Mucosa of stomach (tissue), 1 donor: ENCODE measurements at regions not wholly inside any gene's neighbourhood (a gene's known extent, or its start where the extent isn't known, plus 50 kb on each side); places are given as distances from the start of the nearest gene placed in this dataset.

Source experiments
- H3K27me3 ChIP-seq: one replicate; pipeline ENCODE4 v1.7.0; 2013; ENCODE audit warnings: mild to moderate bottlenecking, low read length; ENCODE audit not compliant: control insufficient read depth, insufficient read depth
- H3K36me3 ChIP-seq: one replicate; pipeline ENCODE4 v1.7.0; 2013; ENCODE audit warnings: low read length; ENCODE audit not compliant: control insufficient read depth, insufficient read depth
- H3K4me1 ChIP-seq: one replicate; pipeline ENCODE4 v1.7.0; 2013; ENCODE audit warnings: mild to moderate bottlenecking, low read length; ENCODE audit not compliant: control insufficient read depth, insufficient read depth
- H3K4me3 ChIP-seq: one replicate; pipeline ENCODE4 v1.7.0; 2013; ENCODE audit warnings: low read length
- H3K9ac ChIP-seq: one replicate; pipeline ENCODE4 v1.7.0; 2013; ENCODE audit warnings: mild to moderate bottlenecking, low read length, moderate library complexity
- H3K9me3 ChIP-seq: one replicate; pipeline ENCODE4 v1.7.0; 2013; ENCODE audit warnings: mild to moderate bottlenecking, low read length, moderate library complexity; ENCODE audit not compliant: control insufficient read depth
- donor health status: Pancreatic carcinoma.

DNA sequence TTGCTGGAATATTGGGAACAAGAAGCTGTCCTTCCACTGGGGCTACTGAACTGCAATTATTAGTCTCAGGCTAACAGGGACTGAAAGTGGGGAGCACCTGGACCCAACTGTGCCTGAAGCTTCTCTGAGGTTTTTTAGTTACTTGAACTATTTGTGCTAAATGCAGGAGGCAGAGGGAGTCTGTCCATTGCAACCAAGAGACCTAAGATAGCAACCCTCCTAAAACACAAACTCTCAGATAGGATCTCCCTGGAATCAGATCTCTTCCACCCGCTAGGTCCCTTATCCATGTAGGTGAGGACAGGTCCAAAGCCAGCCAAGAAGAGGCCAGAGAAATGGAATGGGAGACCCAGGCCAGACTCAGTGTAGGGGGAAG, 58.1 kb downstream of the NCOR2 start:
- no peak overlapping the region for H3K9ac ChIP-seq
- no peak overlapping the region for H3K4me3 ChIP-seq
- no peaks in the 10 kb centered on the region for H3K27me3 ChIP-seq
- peaks cover 81% of the 10 kb centered on the region for H3K4me1 ChIP-seq
- H3K9me3 ChIP-seq = no peaks in the 10 kb centered on the region
- H3K36me3 ChIP-seq = no peaks in the 10 kb centered on the region

DNA sequence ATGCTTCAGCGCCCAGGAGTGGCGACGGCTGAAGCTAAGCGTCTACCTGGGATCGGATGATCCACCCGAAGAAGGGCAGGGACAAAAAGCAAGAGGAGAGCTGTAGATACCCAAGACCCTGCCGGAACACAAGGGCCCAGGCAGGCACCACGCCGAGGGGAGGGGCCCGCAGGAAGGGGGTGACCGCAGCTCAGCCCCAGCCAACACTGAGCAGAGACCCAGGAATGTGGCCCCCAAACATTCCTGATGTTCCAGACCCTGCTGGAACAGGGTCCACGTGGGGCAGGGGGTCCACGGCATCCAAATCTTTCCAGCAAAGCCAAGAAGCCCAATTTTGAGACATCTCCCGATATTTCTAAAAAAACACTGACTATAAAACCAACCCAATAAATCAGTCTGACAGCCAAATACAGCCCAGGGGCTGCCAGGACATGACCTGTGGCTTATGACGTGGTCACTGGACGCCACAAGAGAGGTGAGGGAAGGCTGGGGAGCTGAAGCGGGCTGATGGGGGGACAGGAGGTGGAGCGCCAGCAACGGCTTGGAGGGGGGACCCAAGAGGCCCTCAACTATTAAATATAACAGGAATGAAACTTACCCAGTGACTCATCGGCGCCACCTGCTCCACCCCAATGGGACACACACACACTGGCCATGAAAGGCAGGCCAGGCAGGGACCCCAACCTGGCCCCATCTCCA, 58.9 kb downstream of the NCOR2 start:
- Histone ChIP-seq H3K9ac (no peak overlapping the region), H3K4me1 (peaks cover 78% of the 10 kb centered on the region)

DNA sequence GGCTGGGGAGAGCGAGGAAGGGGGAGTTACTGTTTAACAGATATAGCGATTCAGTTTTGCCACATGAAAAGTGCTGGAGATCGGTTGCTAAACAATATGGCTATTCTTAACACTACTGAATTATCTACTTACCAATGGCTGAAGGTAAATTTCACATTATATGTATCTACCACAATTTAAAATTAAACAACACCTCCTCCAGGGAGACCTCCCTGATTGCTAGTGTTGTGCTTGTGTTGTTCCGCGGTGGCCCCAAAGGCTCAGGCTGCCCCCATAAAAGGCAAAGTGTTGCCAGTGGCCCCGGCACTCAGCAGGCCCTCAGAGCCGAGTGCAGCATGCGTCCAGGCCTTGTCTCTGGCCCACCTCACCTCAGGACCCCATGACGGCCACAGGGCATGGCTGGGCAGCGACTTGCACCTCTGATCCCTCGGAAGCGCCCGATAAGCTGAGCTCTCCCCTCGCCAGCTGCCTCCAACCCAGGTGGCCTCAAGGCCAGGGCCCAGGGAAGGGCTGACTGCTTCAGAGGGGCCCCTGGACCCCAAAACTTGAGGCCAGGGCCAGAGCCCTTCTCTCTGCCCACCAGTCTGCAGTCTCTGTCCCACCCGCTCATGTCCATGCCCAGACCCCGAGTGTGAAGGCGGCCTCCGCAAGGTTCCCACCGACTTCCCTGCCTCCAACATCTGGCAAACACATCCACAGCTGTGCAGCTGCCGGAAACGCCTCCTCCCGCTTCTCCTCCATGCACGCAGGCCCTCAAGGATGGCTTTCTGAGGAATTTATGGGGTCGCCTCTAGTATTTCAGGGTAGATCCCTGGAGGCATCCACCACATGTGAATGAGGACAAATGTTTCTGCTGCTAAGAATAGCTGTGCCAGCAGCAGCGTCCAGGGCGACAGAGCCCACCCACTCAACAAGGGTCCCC, 60.0 kb downstream of the NCOR2 start:
- no peak overlapping the region for H3K4me3 ChIP-seq
- H3K9ac ChIP-seq = peak overlapping the region; percentile 51
- H3K9me3 ChIP-seq = no peaks in the 10 kb centered on the region
- no peaks in the 10 kb centered on the region for H3K27me3 ChIP-seq
- H3K36me3 ChIP-seq = no peaks in the 10 kb centered on the region
- peaks cover 68% of the 10 kb centered on the region for H3K4me1 ChIP-seq

More for the DNA sequence above, 58.9 kb downstream of the NCOR2 start:
- H3K9me3 ChIP-seq = no peaks in the 10 kb centered on the region
- no peaks in the 10 kb centered on the region for H3K36me3 ChIP-seq
- H3K4me3 ChIP-seq = no peak overlapping the region
- no peaks in the 10 kb centered on the region for H3K27me3 ChIP-seq

DNA sequence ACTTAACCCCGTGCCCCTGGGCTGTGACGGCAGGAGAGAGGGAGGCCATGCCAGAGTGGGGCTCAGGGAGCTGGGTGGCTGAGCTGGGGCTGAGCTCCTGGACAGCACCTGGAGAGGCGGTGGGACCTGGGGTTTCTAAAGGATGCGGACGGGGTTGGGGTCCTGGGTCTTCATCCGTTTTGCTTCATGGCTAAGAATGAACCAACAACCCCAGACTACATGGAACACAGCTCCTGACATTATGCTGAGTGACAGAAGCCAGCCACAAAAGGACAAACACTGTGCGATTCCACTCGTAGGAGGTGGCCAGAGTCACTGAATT, 60.6 kb downstream of the NCOR2 start:
- no peak overlapping the region for H3K4me3 ChIP-seq
- H3K36me3 ChIP-seq = no peaks in the 10 kb centered on the region
- no peaks in the 10 kb centered on the region for H3K9me3 ChIP-seq
- H3K9ac ChIP-seq = peak overlapping the region; percentile 51
- H3K27me3 ChIP-seq = no peaks in the 10 kb centered on the region
- peaks cover 62% of the 10 kb centered on the region for H3K4me1 ChIP-seq

DNA sequence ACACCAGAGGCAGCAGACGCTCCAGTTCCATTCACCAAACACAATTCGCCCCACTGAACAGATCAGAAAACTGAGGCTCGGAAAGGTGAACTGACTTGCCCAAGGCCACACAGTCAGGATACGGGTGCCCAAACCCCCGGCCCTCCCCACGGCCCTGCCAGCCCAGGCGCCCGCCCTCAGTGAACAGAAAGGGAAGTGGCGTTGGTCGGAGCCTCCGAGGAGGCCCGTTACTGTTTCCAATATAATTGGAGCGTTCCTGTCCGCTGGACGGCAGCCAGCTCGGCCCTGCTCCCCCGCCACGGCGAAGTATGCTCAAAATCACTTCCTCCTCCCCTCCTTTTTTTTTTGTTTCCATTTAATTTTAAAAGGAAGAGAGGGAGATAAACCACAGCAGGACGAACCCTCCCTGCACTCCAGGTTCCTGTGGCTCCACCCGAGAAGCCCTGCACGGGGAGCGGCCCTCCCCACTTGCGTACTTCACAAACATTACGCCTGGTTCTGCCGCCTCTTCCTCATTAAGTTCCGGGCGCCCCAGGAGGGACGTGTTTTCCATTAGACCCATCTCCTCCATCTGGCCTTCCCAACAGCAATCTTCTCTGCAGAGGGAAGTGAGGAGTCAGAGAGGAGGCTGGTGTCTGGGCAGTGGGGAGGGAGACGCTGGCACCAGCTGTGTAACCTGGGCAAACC, 61.1 kb downstream of the NCOR2 start:
- Histone ChIP-seq H3K36me3 (no peaks in the 10 kb centered on the region), H3K4me1 (peaks cover 62% of the 10 kb centered on the region), H3K27me3 (no peaks in the 10 kb centered on the region), H3K9ac (peak overlapping the region; percentile 51), H3K4me3 (no peak overlapping the region), H3K9me3 (no peaks in the 10 kb centered on the region)

DNA sequence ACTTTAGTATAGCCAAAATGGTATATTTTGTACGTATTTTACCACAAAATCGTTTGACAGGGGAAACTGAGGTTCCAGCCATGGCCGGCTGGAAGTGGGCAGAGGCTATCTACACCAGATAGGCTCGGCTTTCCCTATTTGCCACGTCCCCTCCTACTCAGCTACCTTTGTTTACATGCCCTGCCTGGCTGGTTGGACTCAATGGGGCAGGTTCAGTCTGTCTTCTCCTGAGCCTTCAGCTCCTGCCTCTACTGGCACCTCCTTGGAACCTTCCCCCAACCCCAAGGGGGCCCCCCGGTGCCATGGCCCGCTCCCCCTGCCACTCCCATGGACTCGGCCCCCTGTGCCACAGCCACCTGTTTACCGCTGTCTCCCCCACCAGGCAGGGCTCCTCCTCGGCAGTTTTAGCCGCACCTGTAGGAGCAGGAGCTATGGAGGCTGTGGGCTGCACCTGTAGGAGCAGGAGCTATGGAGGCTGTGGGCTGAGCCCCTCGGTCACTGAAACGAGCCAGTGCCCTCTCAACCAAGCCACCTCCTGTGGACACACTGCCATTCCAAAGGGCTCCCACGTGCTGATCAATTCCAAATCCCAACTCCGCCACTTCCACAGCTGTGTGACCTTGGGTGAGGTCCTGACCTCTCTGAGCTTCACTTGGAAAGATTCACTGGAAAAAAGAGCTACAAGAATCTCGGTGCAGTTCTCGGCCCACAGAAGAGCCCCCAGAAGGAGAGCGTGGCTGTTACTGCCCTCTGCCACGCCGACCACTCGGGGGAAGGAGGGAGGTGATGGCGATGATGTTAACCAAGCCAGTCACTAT, 62.2 kb downstream of the NCOR2 start:
- Histone ChIP-seq H3K9ac (no peak overlapping the region), H3K4me1 (peaks cover 57% of the 10 kb centered on the region), H3K4me3 (no peak overlapping the region)

DNA sequence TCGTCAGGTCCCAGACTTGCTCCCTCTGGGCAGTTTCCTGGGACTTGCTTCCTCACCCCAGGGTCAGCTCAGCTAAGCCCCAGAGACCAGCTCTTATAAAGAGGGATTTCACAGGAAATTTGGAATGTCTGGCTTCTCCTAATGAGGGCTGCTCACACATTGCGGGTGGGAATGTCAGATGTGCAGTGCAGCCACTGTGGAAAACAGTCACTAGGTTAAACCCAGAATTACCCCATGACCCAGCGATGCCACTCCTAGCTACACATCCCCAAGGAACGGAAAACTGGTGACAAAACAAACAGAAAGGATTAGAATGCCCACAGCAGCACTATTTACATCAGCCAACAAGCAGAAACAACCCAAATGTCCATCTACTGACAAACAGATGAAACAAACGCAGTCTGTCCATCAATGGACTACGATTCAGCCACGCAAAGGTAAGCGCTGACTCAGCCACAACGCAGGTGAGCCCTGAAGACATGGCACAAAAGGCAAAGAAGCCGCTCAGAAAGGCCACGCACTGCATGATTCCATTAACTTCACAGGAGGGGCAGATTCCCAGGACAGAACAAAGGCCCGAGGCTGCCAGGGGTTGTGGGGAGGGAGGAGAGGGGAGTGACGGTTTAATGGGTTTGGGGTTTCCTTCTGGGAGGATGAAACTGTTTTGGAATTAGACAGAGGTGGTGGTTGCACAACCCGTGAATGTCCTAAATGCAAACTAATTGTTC, 63.0 kb downstream of the NCOR2 start:
- Histone ChIP-seq H3K27me3 (no peaks in the 10 kb centered on the region), H3K9me3 (no peaks in the 10 kb centered on the region), H3K36me3 (no peaks in the 10 kb centered on the region), H3K4me1 (peaks cover 50% of the 10 kb centered on the region), H3K9ac (no peak overlapping the region), H3K4me3 (no peak overlapping the region)

More for the DNA sequence above, 62.2 kb downstream of the NCOR2 start:
- Histone ChIP-seq H3K9me3 (no peaks in the 10 kb centered on the region), H3K27me3 (no peaks in the 10 kb centered on the region), H3K36me3 (no peaks in the 10 kb centered on the region)

DNA sequence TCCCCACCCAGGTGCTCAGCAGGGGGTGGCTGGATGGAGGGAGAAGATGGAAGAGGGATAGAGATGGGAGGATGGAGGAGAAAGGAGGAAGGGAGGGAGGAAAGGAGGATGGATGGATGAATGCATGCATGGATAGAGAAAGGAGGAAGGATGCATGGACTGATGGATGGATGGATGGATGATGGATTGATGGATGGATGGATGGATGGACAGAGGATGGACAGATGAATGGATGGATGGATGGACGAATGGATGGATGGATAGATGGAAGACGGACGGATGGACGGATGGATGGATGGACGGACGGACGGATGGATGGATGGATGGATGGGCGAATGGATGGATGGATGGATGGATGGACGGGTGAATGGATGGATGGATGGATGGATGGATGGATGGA, 64.1 kb downstream of the NCOR2 start:
- no peaks in the 10 kb centered on the region for H3K9me3 ChIP-seq
- no peak overlapping the region for H3K9ac ChIP-seq
- H3K4me3 ChIP-seq = no peak overlapping the region
- no peaks in the 10 kb centered on the region for H3K27me3 ChIP-seq
- H3K36me3 ChIP-seq = no peaks in the 10 kb centered on the region
- H3K4me1 ChIP-seq = peaks cover 44% of the 10 kb centered on the region

DNA sequence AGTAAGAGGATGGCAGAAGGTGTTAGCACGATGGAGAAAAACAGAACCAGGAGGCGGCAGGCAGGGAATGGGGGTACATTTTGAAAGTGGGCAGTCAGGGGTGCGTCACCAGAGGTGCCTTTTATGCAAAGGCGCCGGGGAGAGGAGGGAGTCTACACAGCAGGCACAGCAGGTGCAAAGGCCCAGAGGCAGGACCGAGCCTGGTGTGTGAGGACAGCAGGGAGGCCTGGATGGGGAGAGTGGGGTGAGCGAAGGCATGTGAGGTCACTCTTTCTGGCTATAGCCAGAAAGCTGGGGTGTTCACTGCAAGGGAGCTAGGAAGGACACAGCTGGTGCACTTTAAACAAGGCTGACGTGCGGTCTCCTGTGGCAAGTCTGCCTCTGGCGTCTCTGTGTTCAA, 65.0 kb downstream of the NCOR2 start:
- no peaks in the 10 kb centered on the region for H3K27me3 ChIP-seq
- H3K4me3 ChIP-seq = no peak overlapping the region
- no peaks in the 10 kb centered on the region for H3K9me3 ChIP-seq
- H3K9ac ChIP-seq = no peak overlapping the region
- peaks cover 49% of the 10 kb centered on the region for H3K4me1 ChIP-seq
- no peaks in the 10 kb centered on the region for H3K36me3 ChIP-seq

DNA sequence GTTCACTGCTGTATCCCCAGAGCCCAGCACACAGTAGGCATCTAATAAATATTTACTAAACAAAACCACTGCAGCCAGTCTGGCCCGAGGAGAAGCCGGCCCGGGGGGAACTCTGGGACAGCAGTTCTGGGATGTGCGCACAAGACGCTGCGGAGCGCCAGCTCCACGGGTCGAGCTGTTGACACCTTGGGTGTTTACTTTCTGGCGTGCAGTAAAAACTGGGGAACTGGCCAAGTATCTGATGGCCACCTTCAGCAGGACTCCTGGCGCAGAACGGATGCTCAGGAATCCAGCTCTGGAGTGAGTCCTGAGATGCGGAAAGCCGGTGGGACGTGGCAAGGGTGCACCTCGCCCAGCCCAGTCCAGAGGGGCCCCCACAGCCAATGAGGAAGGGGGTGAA, 65.6 kb downstream of the NCOR2 start:
- H3K9ac ChIP-seq = no peak overlapping the region
- H3K27me3 ChIP-seq = no peaks in the 10 kb centered on the region
- H3K4me1 ChIP-seq = peaks cover 49% of the 10 kb centered on the region
- H3K9me3 ChIP-seq = no peaks in the 10 kb centered on the region
- H3K4me3 ChIP-seq = no peak overlapping the region
- no peaks in the 10 kb centered on the region for H3K36me3 ChIP-seq

DNA sequence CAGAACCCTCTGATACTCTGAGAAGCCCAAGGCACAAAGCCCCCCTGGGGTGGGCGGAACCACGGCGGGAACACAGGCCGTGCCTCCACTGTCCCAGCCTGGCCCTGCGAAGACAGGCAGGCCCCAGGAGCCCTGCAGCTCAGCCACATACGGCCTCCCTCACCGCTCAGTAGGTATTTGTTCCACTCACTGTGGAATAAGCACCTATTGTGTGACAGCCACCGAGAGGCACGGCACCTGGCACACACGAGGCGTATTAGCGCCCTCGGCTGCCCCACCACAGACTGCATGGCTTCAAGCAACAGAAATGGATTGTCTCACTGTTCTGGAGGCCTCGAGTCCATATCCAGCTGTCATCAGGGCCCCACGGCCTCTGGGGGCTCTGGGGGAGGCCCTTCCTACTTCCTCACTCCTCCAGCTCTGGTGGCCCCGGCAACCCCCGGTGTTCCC, 66.3 kb downstream of the NCOR2 start:
- Histone ChIP-seq H3K27me3 (no peaks in the 10 kb centered on the region), H3K4me1 (peaks cover 44% of the 10 kb centered on the region), H3K9ac (no peak overlapping the region), H3K4me3 (no peak overlapping the region), H3K36me3 (no peaks in the 10 kb centered on the region), H3K9me3 (no peaks in the 10 kb centered on the region)
